ENCODE measurements at regions not wholly inside any gene's neighbourhood (a gene's known extent, or its start where the extent isn't known, plus 50 kb on each side); places are given as distances from the start of the nearest gene placed in this dataset.

GRCh38 chr20:29079769-29080690 lies 2177.4 kb upstream of the DEFB115 start:
- TF ChIP-seq POLR2A (IDR thresholded peaks at IDR 0.05) (peak; percentile 25), EP300 (IDR thresholded peaks at IDR 0.05; ENCODE audit: low read depth) (no peak)
- TF ChIP-seq, protein P1, sequence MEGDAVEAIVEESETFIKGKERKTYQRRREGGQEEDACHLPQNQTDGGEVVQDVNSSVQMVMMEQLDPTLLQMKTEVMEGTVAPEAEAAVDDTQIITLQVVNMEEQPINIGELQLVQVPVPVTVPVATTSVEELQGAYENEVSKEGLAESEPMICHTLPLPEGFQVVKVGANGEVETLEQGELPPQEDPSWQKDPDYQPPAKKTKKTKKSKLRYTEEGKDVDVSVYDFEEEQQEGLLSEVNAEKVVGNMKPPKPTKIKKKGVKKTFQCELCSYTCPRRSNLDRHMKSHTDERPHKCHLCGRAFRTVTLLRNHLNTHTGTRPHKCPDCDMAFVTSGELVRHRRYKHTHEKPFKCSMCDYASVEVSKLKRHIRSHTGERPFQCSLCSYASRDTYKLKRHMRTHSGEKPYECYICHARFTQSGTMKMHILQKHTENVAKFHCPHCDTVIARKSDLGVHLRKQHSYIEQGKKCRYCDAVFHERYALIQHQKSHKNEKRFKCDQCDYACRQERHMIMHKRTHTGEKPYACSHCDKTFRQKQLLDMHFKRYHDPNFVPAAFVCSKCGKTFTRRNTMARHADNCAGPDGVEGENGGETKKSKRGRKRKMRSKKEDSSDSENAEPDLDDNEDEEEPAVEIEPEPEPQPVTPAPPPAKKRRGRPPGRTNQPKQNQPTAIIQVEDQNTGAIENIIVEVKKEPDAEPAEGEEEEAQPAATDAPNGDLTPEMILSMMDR (IDR thresholded peaks at IDR 0.05): peak in 1 of 5 experiments; percentile 20
